SK-N-MC (cell line): ENCODE measurements at regions not wholly inside any gene's neighbourhood (a gene's known extent, or its start where the extent isn't known, plus 50 kb on each side); places are given as distances from the start of the nearest gene placed in this dataset.

Experiments
- DNase-seq: peaks from one replicate; pipeline ENCODE4 v3.0.0-alpha.2; 2011; ENCODE audit warnings: low read depth, low spot score
- H3K27ac ChIP-seq: fragments of 200-600 bp; sonication (generic); 2 replicates; pipeline ENCODE4 v1.5.1; 2016; ENCODE audit warnings: mixed run types
- H3K36me3 ChIP-seq: fragments of 200-600 bp; sonication (generic); 2 replicates; pipeline ENCODE4 v1.6.1; 2017; ENCODE audit warnings: antibody characterized with exemption, low read length, mixed read lengths; ENCODE audit not compliant: insufficient read depth
- H3K4me3 ChIP-seq: fragments of 200-600 bp; sonication (generic); 2 replicates; pipeline ENCODE4 v1.5.1; 2016
- H3K9ac ChIP-seq: fragments of 200-600 bp; sonication (generic); 2 replicates; pipeline ENCODE4 v1.8.0; 2017; ENCODE audit warnings: mixed run types, mixed read lengths; ENCODE audit not compliant: insufficient read length
- H3K9me3 ChIP-seq: fragments of 200-600 bp; sonication (generic); 2 replicates; pipeline ENCODE4 v1.6.1; 2017; ENCODE audit warnings: low read depth, mild to moderate bottlenecking, antibody characterized with exemption, low read length, moderate library complexity, mixed read lengths
- EZH2 ChIP-seq: fragments of 200-600 bp; sonication (generic); IDR thresholded peaks from one replicate; pipeline ENCODE4 v1.6.1; 2017; ENCODE audit warnings: antibody characterized with exemption
- FOXP2 ChIP-seq: optimal IDR thresholded peaks from 2 replicates; pipeline ENCODE3; 2011; ENCODE audit warnings: mild to moderate bottlenecking, moderate library complexity; ENCODE audit not compliant: insufficient read depth; ENCODE audit errors: extremely low read length, control extremely low read depth
- POLR2AphosphoS5 ChIP-seq: IDR thresholded peaks from 2 replicates; pipeline ENCODE4 v1.6.1; 2012; ENCODE audit warnings: mild to moderate bottlenecking, low read depth, low read length, borderline replicate concordance

DNA sequence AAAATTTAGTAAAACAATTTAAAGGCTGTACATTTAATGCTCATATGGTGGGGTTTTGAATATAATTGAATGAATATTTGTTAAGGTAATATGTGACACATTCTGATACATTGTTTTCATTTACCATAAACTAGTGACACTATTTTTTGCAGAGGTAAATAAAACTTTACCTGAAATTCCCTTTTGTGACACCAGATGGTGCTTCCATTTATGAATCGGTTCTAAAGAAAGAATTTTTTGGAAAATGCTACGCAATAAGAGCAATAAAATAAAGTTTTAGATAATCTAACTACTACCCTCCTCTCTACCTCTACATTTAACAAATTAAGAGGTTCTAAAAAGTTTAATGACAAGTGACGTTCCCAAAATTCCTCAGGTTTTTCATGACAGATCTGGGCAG lies 448.9 kb downstream of the MAGEB5 start:
- DNase-seq: no peak
- TF ChIP-seq EZH2 (no peak), POLR2AphosphoS5 (no peak), FOXP2 (no peak)
- Histone ChIP-seq H3K27ac (no peak overlapping the region), H3K9ac (no peak overlapping the region), H3K36me3 (no peaks in the 10 kb centered on the region), H3K9me3 (no peaks in the 10 kb centered on the region), H3K4me3 (no peak overlapping the region)

DNA sequence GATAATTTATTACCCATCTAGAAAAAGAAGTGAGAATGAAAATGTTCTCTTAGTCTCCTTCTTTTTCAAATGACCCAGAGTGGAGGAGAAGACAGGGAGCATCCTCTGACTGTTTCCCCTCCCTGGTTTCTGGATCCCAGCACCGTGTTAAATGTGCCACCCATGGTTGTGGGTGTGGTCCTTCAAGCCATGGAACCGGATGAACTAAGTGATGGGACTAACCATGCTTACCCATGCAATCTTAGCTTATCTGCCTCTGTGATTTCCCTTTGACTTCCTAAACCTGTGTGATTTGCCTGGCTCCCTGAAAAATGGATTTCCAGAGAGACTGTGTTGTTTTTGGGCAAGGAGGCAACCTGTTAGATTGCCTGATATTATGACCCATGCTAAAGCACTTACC lies 437.1 kb downstream of the MAGEB5 start:
- DNase-seq: no peak
- no peak overlapping the region for H3K9ac ChIP-seq
- no peaks in the 10 kb centered on the region for H3K36me3 ChIP-seq
- no peak for TF ChIP-seq FOXP2
- no peak for TF ChIP-seq EZH2
- no peak for TF ChIP-seq POLR2AphosphoS5
- no peak overlapping the region for H3K27ac ChIP-seq
- no peaks in the 10 kb centered on the region for H3K9me3 ChIP-seq
- H3K4me3 ChIP-seq: no peak overlapping the region

DNA sequence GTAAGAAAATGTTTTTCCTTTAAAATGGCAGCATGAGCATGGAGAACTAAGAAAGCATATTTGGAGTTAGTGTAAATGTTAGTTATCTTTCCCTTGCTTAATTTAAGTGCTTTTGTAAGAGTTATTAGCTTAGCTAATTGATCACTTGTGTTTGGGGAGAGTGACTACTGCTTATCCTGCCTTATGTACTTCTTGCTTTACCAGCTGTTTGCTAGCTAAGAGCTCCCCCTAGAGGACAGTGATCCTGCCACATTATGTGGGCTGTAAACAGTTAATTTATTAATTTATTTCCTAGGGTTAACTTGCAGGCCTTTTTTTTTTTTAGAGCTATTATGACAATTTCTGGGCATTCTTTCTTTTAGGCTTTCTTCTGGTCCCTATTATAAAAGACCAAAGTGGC lies 435.8 kb downstream of the MAGEB5 start:
- Histone ChIP-seq H3K27ac (no peak overlapping the region), H3K36me3 (no peaks in the 10 kb centered on the region), H3K9me3 (no peaks in the 10 kb centered on the region), H3K9ac (no peak overlapping the region), H3K4me3 (no peak overlapping the region)
- no peak for DNase-seq
- TF ChIP-seq FOXP2: no peak
- no peak for TF ChIP-seq POLR2AphosphoS5
- no peak for TF ChIP-seq EZH2

DNA sequence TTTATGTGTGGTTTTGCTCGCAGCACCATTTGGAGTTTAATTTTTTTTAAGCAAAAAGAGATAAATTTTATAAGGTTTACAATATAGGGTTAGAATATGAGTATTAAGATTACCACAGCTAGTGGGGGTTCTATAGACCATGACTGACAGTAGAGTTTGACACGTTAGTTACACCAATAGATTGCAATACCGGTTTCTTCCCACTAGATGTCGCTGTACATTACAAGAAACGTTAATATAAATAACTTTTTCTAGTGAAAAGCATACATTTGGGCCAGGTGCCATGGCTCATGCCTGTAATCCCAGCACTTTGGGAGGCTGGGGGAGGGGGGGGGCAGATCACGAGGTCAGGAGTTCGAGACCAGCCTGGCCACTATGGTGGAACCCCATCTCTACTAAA lies 433.6 kb downstream of the MAGEB5 start:
- Histone ChIP-seq H3K36me3 (no peaks in the 10 kb centered on the region), H3K9ac (no peak overlapping the region), H3K27ac (no peak overlapping the region), H3K4me3 (no peak overlapping the region), H3K9me3 (no peaks in the 10 kb centered on the region)
- no peak for TF ChIP-seq EZH2
- no peak for TF ChIP-seq FOXP2
- TF ChIP-seq POLR2AphosphoS5: no peak
- no peak for DNase-seq

DNA sequence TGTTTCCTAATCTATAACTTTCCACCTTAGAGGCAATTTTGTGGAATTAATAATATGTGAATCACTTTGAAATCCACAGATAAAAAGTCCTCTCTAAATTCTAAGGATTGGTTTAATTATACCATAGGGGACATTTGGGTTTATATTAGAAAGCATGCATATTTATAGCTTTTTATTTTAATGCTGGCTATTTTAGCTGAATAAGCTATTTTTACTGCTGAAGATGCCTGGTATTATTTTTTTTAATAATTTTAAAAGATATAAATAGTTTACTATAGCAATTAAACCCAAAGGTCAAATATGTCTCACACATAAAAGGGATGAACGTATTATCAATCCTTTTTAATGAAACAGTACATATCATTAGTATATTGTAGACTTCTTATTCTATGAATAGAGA lies 415.4 kb downstream of the MAGEB5 start:
- no peak overlapping the region for H3K27ac ChIP-seq
- H3K9me3 ChIP-seq: no peaks in the 10 kb centered on the region
- TF ChIP-seq FOXP2 (no peak), POLR2AphosphoS5 (no peak), EZH2 (no peak)
- H3K4me3 ChIP-seq: no peak overlapping the region
- no peaks in the 10 kb centered on the region for H3K36me3 ChIP-seq
- DNase-seq: no peak
- H3K9ac ChIP-seq: no peak overlapping the region

DNA sequence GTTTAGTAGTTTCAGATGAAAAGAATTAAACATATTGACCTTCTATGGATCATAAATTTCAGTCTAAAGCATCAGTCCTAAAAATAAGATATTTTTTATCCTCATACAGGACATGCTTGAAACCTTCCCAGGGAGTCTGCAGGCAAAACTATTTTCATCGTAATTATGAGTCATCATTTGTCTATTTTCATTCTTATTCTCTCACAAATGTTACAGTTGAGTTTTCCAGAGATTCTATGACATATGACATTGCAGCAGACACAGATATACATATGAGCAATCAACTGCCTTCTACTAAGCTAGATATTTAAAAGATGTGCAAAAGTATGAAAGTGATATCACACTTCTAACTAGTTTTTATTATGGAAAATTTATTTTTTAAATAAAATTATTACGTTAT lies 398.0 kb downstream of the MAGEB5 start:
- Histone ChIP-seq H3K36me3 (no peaks in the 10 kb centered on the region), H3K27ac (no peak overlapping the region), H3K9me3 (no peaks in the 10 kb centered on the region), H3K4me3 (no peak overlapping the region), H3K9ac (no peak overlapping the region)
- TF ChIP-seq FOXP2 (no peak), POLR2AphosphoS5 (no peak), EZH2 (no peak)
- no peak for DNase-seq

DNA sequence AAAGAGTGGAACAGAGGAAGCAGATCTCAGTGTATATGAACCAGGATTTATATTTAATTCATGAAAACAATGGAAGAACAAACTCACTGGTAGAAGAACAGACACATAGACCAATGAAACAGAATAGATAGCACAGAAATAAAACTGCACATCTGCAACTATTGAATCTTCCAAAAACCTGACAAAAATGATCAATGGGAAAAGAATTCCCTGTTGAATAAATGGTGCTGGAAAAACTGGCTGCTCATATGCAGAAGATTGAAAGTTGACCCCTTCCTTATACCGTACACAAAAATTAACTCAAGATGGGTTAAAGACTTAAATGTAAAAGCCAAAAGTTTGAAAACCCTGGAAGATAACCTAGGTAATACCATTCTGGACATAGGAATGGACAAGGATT lies 391.0 kb downstream of the MAGEB5 start:
- no peak for DNase-seq
- H3K9ac ChIP-seq: no peak overlapping the region
- no peak overlapping the region for H3K27ac ChIP-seq
- H3K9me3 ChIP-seq: no peaks in the 10 kb centered on the region
- TF ChIP-seq FOXP2: no peak
- no peak for TF ChIP-seq POLR2AphosphoS5
- no peak for TF ChIP-seq EZH2
- no peaks in the 10 kb centered on the region for H3K36me3 ChIP-seq
- H3K4me3 ChIP-seq: no peak overlapping the region

DNA sequence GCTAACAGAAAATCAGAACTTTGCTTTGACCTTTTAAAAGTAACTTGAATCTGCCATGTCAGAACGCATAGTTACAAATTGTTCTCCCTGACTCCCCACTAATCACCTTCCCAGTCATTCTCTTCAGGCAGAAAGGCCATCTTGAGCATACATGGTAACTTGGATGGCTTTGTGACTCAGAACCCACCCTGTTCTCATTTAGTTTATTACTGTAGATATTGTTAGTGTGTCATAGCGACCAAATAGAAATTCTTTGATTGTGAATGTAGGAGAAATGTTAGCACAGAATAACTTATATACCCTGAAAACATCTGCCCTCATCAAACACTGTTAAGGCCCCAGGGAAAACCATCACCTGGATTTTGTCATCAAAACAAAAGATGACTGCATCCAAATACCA lies 382.0 kb downstream of the MAGEB5 start:
- Histone ChIP-seq H3K36me3 (no peaks in the 10 kb centered on the region), H3K27ac (no peak overlapping the region), H3K4me3 (no peak overlapping the region), H3K9me3 (no peaks in the 10 kb centered on the region), H3K9ac (no peak overlapping the region)
- DNase-seq: no peak
- TF ChIP-seq POLR2AphosphoS5 (no peak), EZH2 (no peak), FOXP2 (no peak)

DNA sequence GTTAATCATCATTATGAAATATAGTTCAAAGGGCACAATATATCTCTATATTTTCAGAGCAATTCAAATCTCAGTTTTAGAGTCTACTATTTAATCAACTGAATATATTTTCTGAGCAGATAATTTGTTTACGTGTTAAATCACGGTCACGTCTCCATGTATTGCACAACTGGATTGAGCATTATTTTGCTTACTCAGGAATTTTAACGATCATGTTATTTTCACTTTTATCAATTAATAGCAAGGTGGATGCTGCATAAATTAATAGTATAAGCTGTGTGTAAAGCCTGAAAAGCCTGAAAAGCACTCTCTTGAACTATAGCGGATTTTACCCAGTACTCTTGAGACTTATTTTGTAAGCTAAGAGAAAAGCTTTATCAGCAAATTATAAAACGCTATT lies 374.9 kb downstream of the MAGEB5 start:
- DNase-seq: no peak
- H3K9ac ChIP-seq: no peak overlapping the region
- TF ChIP-seq POLR2AphosphoS5 (no peak), EZH2 (no peak), FOXP2 (no peak)
- no peaks in the 10 kb centered on the region for H3K9me3 ChIP-seq
- H3K36me3 ChIP-seq: no peaks in the 10 kb centered on the region
- H3K4me3 ChIP-seq: no peak overlapping the region
- H3K27ac ChIP-seq: no peak overlapping the region
